Renal cortical epithelial cell (primary cell): ENCODE measurements at regions not wholly inside any gene's neighbourhood (a gene's known extent, or its start where the extent isn't known, plus 50 kb on each side); places are given as distances from the start of the nearest gene placed in this dataset.
A peak's percentile ranks its signal among the peaks of the same experiment; 100 is the strongest.

Experiments used
- DNase-seq: peaks from one replicate; pipeline ENCODE4 v3.0.0-alpha.2; 2011; ENCODE audit warnings: low read depth

- DNase-seq = no peak
These were observed 96.8 kb downstream of the TMEM26 start for GRCh38 chr10:61356354-61356753.

- no peak for DNase-seq
These were observed 98.0 kb downstream of the TMEM26 start for GRCh38 chr10:61355211-61355610.

DNA sequence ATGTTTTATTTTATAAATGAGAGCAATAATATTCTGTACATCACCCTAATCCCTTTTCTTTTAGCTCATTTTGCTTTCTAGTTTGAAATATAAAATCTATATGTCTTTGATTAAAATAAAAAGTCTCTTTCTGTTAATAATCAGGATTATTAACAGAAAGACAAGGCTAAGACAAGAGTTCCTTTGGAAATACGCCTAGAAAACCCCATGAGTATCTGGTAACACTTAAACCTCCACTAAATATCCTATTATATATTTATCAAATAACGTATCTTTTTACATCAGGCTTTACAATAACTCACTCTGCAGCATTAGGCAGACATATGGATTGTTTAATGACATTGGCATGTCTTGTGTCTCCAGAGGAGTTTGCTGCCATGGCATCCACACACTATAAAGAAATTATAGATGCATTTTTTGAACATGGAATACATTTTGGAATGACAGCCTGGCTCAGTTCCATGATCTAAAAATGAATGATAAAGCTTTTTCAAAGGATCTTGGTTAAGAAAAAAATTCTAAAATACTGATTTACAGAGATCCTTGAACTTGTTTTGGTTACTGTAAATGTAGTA, 98.7 kb downstream of the TMEM26 start:
- DNase-seq = no peak

DNA sequence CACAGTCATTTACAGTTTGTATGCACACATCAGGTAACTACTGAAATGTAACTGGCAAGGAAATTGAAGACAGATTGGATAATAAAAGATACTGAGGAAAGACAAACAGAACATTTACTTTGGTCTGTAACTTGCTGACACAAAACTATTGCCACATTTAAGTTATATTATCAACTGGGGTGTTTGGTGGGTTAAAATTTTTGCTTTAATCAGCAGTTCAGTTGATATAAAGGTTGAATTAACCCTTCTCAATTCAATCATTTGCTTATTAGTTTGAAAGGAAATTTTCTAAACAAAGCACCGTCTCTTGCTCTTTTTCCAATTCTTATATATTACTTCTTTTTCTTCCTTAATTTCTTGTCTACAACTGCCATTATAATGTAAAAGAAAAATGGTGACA, 102.4 kb downstream of the TMEM26 start:
- no peak for DNase-seq

- no peak for DNase-seq
These were observed 103.1 kb downstream of the TMEM26 start for GRCh38 chr10:61350068-61350467.

DNA sequence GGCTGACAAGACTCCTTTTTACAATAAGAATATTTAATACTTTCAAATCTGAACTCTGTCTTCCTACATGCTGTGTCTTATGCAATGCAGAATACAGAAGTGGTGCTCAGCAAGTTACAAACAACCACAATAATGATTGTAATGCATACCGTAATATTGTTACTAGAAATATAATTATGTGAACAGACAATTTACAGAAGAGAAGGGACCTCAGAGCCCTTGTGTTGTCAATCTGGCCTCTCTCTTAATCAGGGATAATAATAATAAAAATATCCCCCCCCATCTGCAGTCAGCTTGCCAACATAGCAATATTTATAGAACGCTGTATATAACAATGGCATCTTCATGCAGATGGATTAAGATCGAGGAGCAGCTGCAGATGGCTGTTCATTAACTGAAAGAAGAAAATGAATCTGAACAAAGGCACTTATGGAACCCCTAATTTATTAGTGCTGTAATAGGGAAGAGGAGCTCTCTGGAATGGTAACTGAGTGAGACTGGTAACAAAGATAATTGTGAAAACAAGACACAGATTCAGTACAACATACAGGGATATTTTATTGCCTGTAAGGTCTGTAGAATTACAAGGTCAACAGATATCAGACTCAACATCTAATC, 106.3 kb downstream of the TMEM26 start:
- no peak for DNase-seq

DNA sequence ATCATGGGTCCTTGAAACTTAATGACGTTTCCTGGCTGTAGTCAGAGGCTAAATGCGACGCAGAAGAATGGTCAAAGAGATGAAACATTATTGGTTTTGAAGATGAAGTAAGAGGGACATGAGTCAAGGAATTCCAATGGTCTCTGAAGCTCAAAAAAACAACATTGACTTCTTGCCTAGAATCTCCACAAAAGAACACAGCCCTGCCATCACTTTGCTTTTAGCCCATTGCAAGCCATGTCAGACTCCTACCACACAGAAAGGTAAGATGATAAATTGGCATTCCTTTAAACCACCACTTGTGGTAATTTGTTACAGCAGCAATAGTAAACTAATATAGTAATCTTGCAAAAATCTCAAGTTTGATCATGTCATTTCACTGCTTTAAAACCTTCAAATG, 109.4 kb downstream of the TMEM26 start:
- DNase-seq = peak; percentile 9

GRCh38 chr10:61342858-61343572, 110.2 kb downstream of the TMEM26 start:
- no peak for DNase-seq

DNA sequence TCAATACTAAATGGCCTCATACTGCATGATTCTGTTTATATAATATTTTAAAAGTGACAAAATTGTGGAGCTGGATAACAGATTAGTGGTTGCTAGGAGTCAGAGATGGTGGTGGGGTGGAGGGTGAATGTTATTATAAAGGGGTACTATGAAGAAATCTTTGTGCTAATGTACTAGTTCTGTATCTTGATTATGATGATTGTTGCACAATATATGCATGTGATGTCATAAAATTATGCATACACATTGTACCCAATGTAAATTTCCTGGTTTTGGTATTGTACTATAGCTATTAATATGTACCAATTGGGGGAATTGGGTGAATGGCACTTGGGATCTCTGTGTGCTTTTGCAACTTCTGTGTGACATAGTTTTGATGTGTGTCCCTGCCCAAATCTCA, 112.2 kb downstream of the TMEM26 start:
- DNase-seq = no peak

GRCh38 chr10:61338146-61338545, 115.0 kb downstream of the TMEM26 start:
- no peak for DNase-seq

- no peak for DNase-seq
These were observed 115.4 kb downstream of the TMEM26 start for GRCh38 chr10:61337741-61338140.

- no peak for DNase-seq
These were observed 116.3 kb downstream of the TMEM26 start for GRCh38 chr10:61336831-61337230.

- no peak for DNase-seq
These were observed 117.8 kb downstream of the TMEM26 start for GRCh38 chr10:61335359-61335758.

DNA sequence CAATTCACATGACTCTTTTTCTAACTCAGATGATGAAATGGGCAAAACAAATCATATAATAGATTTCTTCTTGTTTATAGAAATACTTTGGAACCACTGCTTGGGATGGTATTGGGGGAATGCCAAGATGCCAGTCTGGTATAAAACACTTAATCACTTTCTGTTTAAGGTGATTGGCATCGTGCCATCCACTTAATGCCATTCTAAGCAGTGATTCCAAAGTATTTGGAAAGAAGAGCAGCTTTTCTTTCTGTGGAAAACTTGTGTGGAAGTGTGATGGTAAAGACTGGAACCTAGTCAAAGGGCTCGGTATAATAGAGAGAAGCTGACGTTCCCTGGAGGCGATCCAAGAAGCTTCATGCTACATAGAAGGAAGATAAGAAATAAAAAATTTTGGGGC, 120.6 kb downstream of the TMEM26 start:
- DNase-seq = no peak

DNA sequence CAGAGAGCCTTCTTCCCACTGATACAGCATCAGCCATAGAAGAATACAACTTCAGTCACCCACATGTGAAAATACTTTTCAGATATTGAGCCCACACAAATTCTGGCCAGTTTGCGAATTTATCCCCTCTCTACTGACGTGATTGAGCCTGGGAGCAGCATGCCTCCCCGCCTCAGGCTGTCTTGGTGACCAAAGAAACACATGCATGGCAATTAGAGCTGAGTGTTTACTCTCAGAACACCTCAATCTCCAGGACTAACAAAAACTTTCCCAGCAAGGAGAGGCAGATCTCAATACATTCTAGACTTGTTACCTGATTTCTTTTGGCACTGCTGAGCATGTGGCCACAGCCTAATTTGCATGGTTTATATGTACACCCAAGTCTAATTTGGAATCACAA, 122.5 kb downstream of the TMEM26 start:
- DNase-seq = peak; percentile 4

DNA sequence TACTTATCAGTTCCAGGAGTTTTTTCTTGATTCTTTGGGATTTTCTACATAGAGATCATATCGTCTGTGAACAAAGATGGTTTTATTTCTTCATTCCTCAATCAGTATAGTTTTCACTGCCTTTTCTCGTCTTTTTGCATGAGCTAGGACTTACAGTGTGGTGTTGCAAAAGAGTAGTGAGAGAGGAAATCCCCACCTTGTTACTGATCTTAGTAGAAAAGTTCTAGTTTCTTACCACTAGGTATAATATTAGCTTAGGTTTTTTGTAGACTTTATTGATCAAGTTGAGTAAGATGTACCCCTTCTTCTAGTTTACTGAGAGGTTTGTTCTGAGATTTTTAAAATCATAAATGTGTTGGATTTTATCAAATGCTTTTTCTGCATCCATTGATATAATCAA, 123.3 kb downstream of the TMEM26 start:
- no peak for DNase-seq

DNA sequence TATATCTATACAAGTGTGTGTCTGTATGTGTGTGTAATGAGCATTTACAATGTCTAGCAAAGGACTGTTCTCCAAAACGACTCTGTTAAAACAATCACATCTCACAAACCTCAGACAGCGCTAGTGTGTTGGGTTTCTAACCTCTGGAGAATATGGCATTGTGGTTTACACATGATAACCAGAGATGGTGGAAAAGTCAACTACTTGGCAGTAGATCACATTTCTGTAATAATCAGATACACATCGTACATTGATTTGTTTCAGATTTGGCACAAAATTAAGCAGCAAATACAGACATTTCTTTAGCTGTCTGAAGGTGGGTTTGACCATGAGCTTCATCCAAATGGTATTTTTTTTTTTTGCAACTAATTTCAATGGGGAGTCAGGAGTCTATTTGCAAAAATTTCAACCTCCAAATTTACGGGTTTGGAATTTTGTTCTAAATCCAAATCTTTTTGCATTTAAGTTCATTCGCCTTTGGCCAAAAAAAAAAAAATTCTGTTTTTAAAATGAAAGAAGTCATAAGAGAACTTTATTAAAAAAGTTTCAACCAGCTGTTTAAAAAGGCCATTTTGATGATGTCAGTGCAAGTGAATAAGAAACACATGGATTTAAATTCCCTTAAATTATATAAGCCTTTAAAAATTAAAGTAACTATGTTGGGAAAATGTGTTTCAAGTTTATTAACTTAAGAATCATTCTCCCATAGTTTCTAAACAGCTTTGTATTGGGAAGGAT, 127.8 kb downstream of the TMEM26 start:
- DNase-seq = no peak

DNA sequence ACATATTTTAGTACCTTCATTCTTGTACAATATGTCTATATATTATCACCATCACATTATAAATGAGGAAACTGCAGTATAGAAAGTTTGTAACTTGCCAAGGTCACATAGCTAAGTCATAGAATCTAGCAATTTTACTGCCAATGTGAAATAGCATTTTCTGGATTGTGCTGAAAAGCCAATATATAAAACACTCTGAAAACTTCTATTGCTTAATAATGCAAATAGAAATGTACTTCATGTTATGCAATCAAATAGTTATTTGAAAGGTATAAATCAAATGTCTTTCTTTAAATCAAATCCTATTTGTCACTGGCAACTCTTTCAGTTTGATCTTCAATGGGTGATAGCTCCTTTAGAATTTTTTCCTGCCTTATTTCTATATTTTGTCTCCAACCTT, 129.5 kb downstream of the TMEM26 start:
- DNase-seq = no peak

DNA sequence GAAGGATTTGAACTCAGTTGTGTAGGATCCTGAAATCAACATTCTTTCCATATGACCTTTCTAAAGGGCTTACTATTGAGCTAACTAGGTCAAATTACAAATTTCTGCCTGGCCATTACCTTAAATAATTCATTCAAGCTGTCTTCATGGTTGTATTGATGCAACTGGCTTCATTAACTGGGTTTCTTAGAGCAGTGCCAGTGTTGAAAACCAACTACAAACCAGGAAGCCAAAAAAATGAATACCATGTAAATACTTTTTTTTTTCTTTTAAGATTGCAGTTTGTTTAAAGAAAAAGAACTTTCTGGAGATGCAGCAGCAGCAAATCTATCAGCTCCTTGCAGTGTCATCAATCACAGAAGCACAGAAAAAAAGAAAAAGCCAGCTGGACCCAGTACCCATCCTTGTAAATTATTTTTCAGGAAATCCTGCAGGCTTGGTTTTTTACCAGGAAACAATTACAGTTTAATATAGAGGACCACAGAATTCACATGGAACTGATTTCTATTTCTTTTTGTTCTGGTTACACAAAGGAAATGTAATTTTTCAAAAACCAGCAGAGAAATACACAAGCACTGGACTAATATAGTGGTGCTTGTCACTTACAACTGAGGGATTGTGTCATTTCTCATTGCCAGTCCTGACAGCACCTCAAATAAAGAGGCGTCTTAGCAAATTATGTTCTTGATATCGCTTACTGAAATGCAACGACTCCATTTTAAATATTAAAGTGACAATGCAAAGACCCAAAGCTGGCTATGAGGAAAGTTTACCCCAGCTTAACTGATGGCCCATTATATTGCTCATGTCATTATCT, 131.9 kb downstream of the TMEM26 start:
- DNase-seq = no peak

DNA sequence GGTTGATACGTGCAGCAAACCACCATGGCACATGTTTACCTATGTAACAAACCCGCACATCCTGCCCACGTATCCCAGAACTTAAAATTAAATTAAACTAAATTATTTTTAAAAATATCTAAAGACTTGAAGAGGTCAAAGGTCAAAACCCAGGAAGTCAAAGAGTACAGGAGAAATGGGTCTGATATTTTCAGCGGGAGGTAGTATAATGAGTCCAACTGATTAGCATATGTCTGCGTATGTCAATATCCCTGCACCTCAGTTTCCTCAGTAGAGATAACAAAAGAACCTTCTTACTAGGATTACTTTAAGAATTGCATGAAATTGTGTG, 133.0 kb downstream of the TMEM26 start:
- no peak for DNase-seq

- DNase-seq = peak; percentile 43
These were observed 133.6 kb downstream of the TMEM26 start for GRCh38 chr10:61319386-61320256.
